PC-9 (cell line): ENCODE measurements at regions not wholly inside any gene's neighbourhood (a gene's known extent, or its start where the extent isn't known, plus 50 kb on each side); places are given as distances from the start of the nearest gene placed in this dataset.

Experiments
- BruUV-seq: library from RNA; stranded (reverse); fragments of 400-500 nt; replicated peaks from 2 replicates; lab custom pipeline; 2021; lab: Mats Ljungman, UMichigan
- CTCF ChIA-PET: fragments of 300-600 bp; sonication (Branson Sonifier 250); formaldehyde crosslinking; loops from one replicate; lab custom pipeline; 2022; ENCODE audit warnings: antibody characterized with exemption; lab: Charles Lee
- POLR2A ChIA-PET: fragments of 300-600 bp; sonication (Branson Sonifier 250); formaldehyde crosslinking; loops from one replicate; lab custom pipeline; 2022; ENCODE audit warnings: antibody characterized with exemption; ENCODE audit not compliant: unreplicated experiment; lab: Charles Lee
- DNase-seq, 2 experiments: peaks; one replicate each; pipeline versions ENCODE4 v3.0.0 to v3.0.0-alpha.2; 2015 to 2022; ENCODE audit warnings: mixed read lengths in 1 of 2
- H2AFZ ChIP-seq: fragments of 200-600 bp; sonication (generic); 2 replicates; pipeline ENCODE4 v1.8.1; 2017; ENCODE audit warnings: antibody characterized with exemption
- H3F3A ChIP-seq: fragments of 200-600 bp; sonication (generic); 2 replicates; pipeline ENCODE4 v1.8.1; 2017; ENCODE audit warnings: antibody characterized with exemption, mild to moderate bottlenecking, low read depth; ENCODE audit not compliant: insufficient read depth
- H3K27ac ChIP-seq: fragments of 200-600 bp; sonication (generic); 2 replicates; pipeline ENCODE4 v1.6.1; 2016; ENCODE audit warnings: mixed run types
- H3K27me3 ChIP-seq: fragments of 200-600 bp; sonication (generic); 2 replicates; pipeline ENCODE4 v1.6.1; 2016; ENCODE audit warnings: low read depth, mixed run types; ENCODE audit not compliant: insufficient read depth
- H3K36me3 ChIP-seq: fragments of 200-600 bp; sonication (generic); 2 replicates; pipeline ENCODE4 v1.6.1; 2016; ENCODE audit warnings: low read depth, mixed run types
- H3K4me1 ChIP-seq: fragments of 200-600 bp; sonication (generic); replicated peaks from 2 replicates; pipeline ENCODE4 v1.6.1; 2016; ENCODE audit warnings: mixed run types; ENCODE audit not compliant: insufficient read depth
- H3K4me2 ChIP-seq: fragments of 200-600 bp; sonication (generic); 2 replicates; pipeline ENCODE4 v1.6.1; 2017; ENCODE audit warnings: mixed run types
- H3K4me3 ChIP-seq: fragments of 200-600 bp; sonication (generic); 2 replicates; pipeline ENCODE4 v1.6.1; 2016; ENCODE audit warnings: mixed run types
- H3K79me2 ChIP-seq: fragments of 200-600 bp; sonication (generic); 2 replicates; pipeline ENCODE4 v1.6.1; 2017; ENCODE audit warnings: low read depth, mixed run types
- H3K9me2 ChIP-seq: fragments of 200-600 bp; sonication (generic); 2 replicates; pipeline ENCODE4 v1.8.1; 2017; ENCODE audit warnings: mild to moderate bottlenecking; ENCODE audit not compliant: insufficient read depth
- H3K9me3 ChIP-seq: fragments of 200-600 bp; sonication (generic); 2 replicates; pipeline ENCODE4 v1.8.1; 2016; ENCODE audit warnings: low read depth; ENCODE audit not compliant: insufficient read depth
- H4K20me1 ChIP-seq: fragments of 200-600 bp; sonication (generic); 2 replicates; pipeline ENCODE4 v1.8.1; 2017; ENCODE audit not compliant: insufficient read depth
- CTCF ChIP-seq: fragments of 200-600 bp; sonication (generic); conservative IDR thresholded peaks from 2 replicates; pipeline ENCODE4 v1.6.1; 2017; ENCODE audit warnings: mixed run types, antibody characterized with exemption, mild to moderate bottlenecking, moderate library complexity
- EZH2 ChIP-seq: fragments of 200-600 bp; sonication (generic); IDR thresholded peaks from 2 replicates; pipeline ENCODE4 v1.8.0; 2017; ENCODE audit warnings: antibody characterized with exemption, low read depth
- intact Hi-C: fragments of 100-400 bp; cut with micrococcal nuclease; formaldehyde crosslinking; loops from one replicate; pipeline ENCODE4 v1.10.0; 2022; ENCODE audit not compliant: unreplicated experiment

GRCh38 chr4:138573246-138573645 lies 331.1 kb upstream of the SLC7A11 start:
- no peak for DNase-seq

GRCh38 chr4:138572007-138572406 lies 329.9 kb upstream of the SLC7A11 start:
- no peak for DNase-seq
- H2AFZ ChIP-seq, result no peak overlapping the region
- H3K27me3 ChIP-seq, result no peaks in the 10 kb centered on the region
- no TSS peak for BruUV-seq
- H3F3A ChIP-seq, result no peaks in the 10 kb centered on the region
- ChIA-PET CTCF (no interaction called here), POLR2A (interaction anchor here (0.6 kb wide), 1 partner anchor 559 kb away, joined by 3 read pairs; no protein-coding TSS in a partner anchor)
- H3K79me2 ChIP-seq, result no peaks in the 10 kb centered on the region
- H3K27ac ChIP-seq, result no peak overlapping the region
- no peaks in the 10 kb centered on the region for H4K20me1 ChIP-seq
- no peaks in the 10 kb centered on the region for H3K9me3 ChIP-seq
- no peaks in the 10 kb centered on the region for H3K9me2 ChIP-seq
- H3K4me1 ChIP-seq, result no peaks in the 10 kb centered on the region
- no peak overlapping the region for H3K4me2 ChIP-seq
- intact Hi-C loops, result no loop called here
- H3K4me3 ChIP-seq, result no peak overlapping the region
- H3K36me3 ChIP-seq, result no peaks in the 10 kb centered on the region
- TF ChIP-seq CTCF (no peak), EZH2 (no peak)

More at GRCh38 chr4:138573246-138573645, 331.1 kb upstream of the SLC7A11 start:
- Histone ChIP-seq H4K20me1 (no peaks in the 10 kb centered on the region), H3K4me1 (no peaks in the 10 kb centered on the region), H3K9me3 (no peaks in the 10 kb centered on the region), H2AFZ (no peak overlapping the region), H3K9me2 (no peaks in the 10 kb centered on the region), H3F3A (no peaks in the 10 kb centered on the region), H3K27ac (no peak overlapping the region), H3K4me3 (no peak overlapping the region), H3K36me3 (no peaks in the 10 kb centered on the region), H3K79me2 (no peaks in the 10 kb centered on the region), H3K27me3 (no peaks in the 10 kb centered on the region), H3K4me2 (no peak overlapping the region)
- ChIA-PET CTCF (no interaction called here), POLR2A (no interaction called here)
- no peak for TF ChIP-seq CTCF
- TF ChIP-seq EZH2, result no peak
- BruUV-seq, result no TSS peak
- intact Hi-C loops, result no loop called here

DNA sequence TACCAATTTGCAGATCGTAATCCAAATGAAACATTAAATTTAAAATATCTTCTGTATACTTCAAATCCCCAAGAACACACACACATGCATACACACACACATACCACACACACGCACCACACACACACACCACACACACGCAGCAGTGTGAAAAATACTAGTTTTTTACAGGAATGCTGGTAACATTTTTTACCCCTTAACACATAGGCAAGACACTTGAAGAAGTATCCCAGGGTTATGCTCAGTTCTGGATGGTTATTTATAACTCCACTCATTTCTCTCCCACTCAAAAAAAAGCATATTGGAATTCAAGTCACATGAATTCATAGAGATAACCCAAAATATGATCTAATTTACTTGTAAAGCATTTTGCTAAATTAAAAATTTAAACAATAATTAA lies 325.5 kb upstream of the SLC7A11 start:
- H3K27me3 ChIP-seq, result no peaks in the 10 kb centered on the region
- no peak overlapping the region for H2AFZ ChIP-seq
- intact Hi-C loops, result no loop called here
- no peaks in the 10 kb centered on the region for H3F3A ChIP-seq
- no peaks in the 10 kb centered on the region for H3K36me3 ChIP-seq
- H3K9me2 ChIP-seq, result no peaks in the 10 kb centered on the region
- no peaks in the 10 kb centered on the region for H3K9me3 ChIP-seq
- no peak for DNase-seq
- ChIA-PET CTCF (no interaction called here), POLR2A (no interaction called here)
- H3K4me3 ChIP-seq, result no peak overlapping the region
- TF ChIP-seq EZH2, result no peak
- TF ChIP-seq CTCF, result no peak
- no peaks in the 10 kb centered on the region for H3K4me1 ChIP-seq
- BruUV-seq, result no TSS peak
- H3K79me2 ChIP-seq, result no peaks in the 10 kb centered on the region
- H4K20me1 ChIP-seq, result no peaks in the 10 kb centered on the region
- no peak overlapping the region for H3K4me2 ChIP-seq
- H3K27ac ChIP-seq, result no peak overlapping the region
